SHP77 treated with DMSO at 0.1 percent for 48 hours (cell line): ENCODE measurements at regions not wholly inside any gene's neighbourhood (a gene's known extent, or its start where the extent isn't known, plus 50 kb on each side); places are given as distances from the start of the nearest gene placed in this dataset.

Source experiments
- DNase-seq: peaks from one replicate; lab custom pipeline; 2025; lab: John Stamatoyannopoulos, UW

GRCh38 chr5:1975898-1976765 lies 93.4 kb upstream of the IRX4 start:
- no peak for DNase-seq

GRCh38 chr5:1975406-1975715 lies 92.6 kb upstream of the IRX4 start:
- no peak for DNase-seq

- no peak for DNase-seq
These were observed 92.0 kb upstream of the IRX4 start for GRCh38 chr5:1974501-1975405.

GRCh38 chr5:1974081-1974480 lies 91.4 kb upstream of the IRX4 start:
- DNase-seq = no peak

- no peak for DNase-seq
These were observed 90.8 kb upstream of the IRX4 start for GRCh38 chr5:1973391-1974013.

GRCh38 chr5:1971944-1972343 lies 89.2 kb upstream of the IRX4 start:
- no peak for DNase-seq

GRCh38 chr5:1967736-1968135 lies 85.0 kb upstream of the IRX4 start:
- no peak for DNase-seq

GRCh38 chr5:1966461-1966860 lies 83.7 kb upstream of the IRX4 start:
- no peak for DNase-seq

GRCh38 chr5:1965925-1966324 lies 83.2 kb upstream of the IRX4 start:
- DNase-seq = no peak

GRCh38 chr5:1963941-1964451 lies 81.3 kb upstream of the IRX4 start:
- no peak for DNase-seq

- DNase-seq = no peak
These were observed 80.6 kb upstream of the IRX4 start for GRCh38 chr5:1963358-1963757.

GRCh38 chr5:1962619-1963355 lies 80.1 kb upstream of the IRX4 start:
- no peak for DNase-seq

GRCh38 chr5:1961952-1962595 lies 79.3 kb upstream of the IRX4 start:
- no peak for DNase-seq

- no peak for DNase-seq
These were observed 78.7 kb upstream of the IRX4 start for GRCh38 chr5:1961304-1961946.

- no peak for DNase-seq
These were observed 78.0 kb upstream of the IRX4 start for GRCh38 chr5:1960595-1961303.

GRCh38 chr5:1959725-1960581 lies 77.2 kb upstream of the IRX4 start:
- DNase-seq = no peak

- DNase-seq = no peak
These were observed 76.5 kb upstream of the IRX4 start for GRCh38 chr5:1959231-1959630.

GRCh38 chr5:1958211-1959010 lies 75.7 kb upstream of the IRX4 start:
- DNase-seq = no peak
